Gastroesophageal sphincter (tissue), 4 donors: ENCODE measurements at regions not wholly inside any gene's neighbourhood (a gene's known extent, or its start where the extent isn't known, plus 50 kb on each side); places are given as distances from the start of the nearest gene placed in this dataset.

Experiments used
- ATAC-seq: fragments of 150-250 bp; one replicate; pipeline ENCODE4 v1.9.1; 2016; ENCODE audit warnings: mild to moderate bottlenecking, moderate library complexity
- H3K27ac ChIP-seq, 4 donors: fragments of 200-600 bp; sonication (generic) in 3 of 4; 1 replicate in 3 of 4; 2 replicates in 1 of 4; pipeline ENCODE4 v1.5.1; 2016 to 2019
- H3K27me3 ChIP-seq: fragments of 200-600 bp; sonication (generic); one replicate; pipeline ENCODE4 v1.5.1; 2019
- H3K36me3 ChIP-seq, 2 donors: fragments of 200-600 bp; sonication (generic); one replicate each; pipeline ENCODE4 v1.5.1; 2019; ENCODE audit warnings: control low read depth in 1 of 2
- H3K4me1 ChIP-seq, 3 donors: fragments of 200-600 bp; sonication (generic); 1 replicate in 2 of 3; 2 replicates in 1 of 3; pipeline ENCODE4 v1.5.1; 2016 to 2019; ENCODE audit warnings: control low read depth in 2 of 3
- H3K4me3 ChIP-seq, 2 donors: fragments of 200-600 bp; sonication (generic); one replicate each; pipeline ENCODE4 v1.5.1; 2019; ENCODE audit warnings: mild to moderate bottlenecking in 1 of 2, moderate library complexity in 1 of 2
- H3K9me3 ChIP-seq, 3 donors: fragments of 200-600 bp; sonication (generic); one replicate each; pipeline ENCODE4 v1.5.1; 2017 to 2019; ENCODE audit warnings: control low read depth in 2 of 3
- CTCF ChIP-seq, 4 experiments: fragments of 200-600 bp in 2 of 4; fragments of 450-650 bp in 2 of 4; sonication (generic) in 1 of 4; IDR thresholded peaks; one replicate each; pipeline ENCODE4 v1.5.1; 2017 to 2019; ENCODE audit warnings: antibody characterized with exemption in 4 of 4, mild to moderate bottlenecking in 2 of 4, moderate library complexity in 2 of 4
- EP300 ChIP-seq: sonication (generic); formaldehyde crosslinking; IDR thresholded peaks from one replicate; pipeline ENCODE4 v1.6.1; 2017; ENCODE audit warnings: antibody characterized with exemption, mild to moderate bottlenecking
- POLR2A ChIP-seq, 2 donors: fragments of 450-650 bp; IDR thresholded peaks; one replicate each; pipeline ENCODE4 v1.6.1; 2017; ENCODE audit warnings: antibody characterized with exemption in 2 of 2, mild to moderate bottlenecking in 2 of 2, moderate library complexity in 1 of 2
- POLR2AphosphoS5 ChIP-seq: sonication (generic); formaldehyde crosslinking; IDR thresholded peaks from one replicate; pipeline ENCODE4 v1.6.1; 2017; ENCODE audit warnings: antibody characterized with exemption
- WGBS, 2 donors: methylation state at CpG; one replicate each; pipeline ENCODE4 v1.1.5; 2018; ENCODE audit warnings: low coverage in 1 of 2; 5-methylcytosine and 5-hydroxymethylcytosine counted together

GRCh38 chr14:49508124-49508523 is 78.1 kb downstream of the RPS29 start:
- no peak overlapping the region for H3K27ac ChIP-seq
- no peaks in the 10 kb centered on the region for H3K4me1 ChIP-seq
- no peaks in the 10 kb centered on the region for H3K27me3 ChIP-seq
- H3K9me3 ChIP-seq, result peaks cover 0 to 10% (median 0%) of the 10 kb centered on the region in 3 donors
- no peak for TF ChIP-seq EP300
- TF ChIP-seq POLR2AphosphoS5, result no peak
- TF ChIP-seq POLR2A (IDR thresholded peaks at IDR 0.05), result no peak
- TF ChIP-seq CTCF (IDR thresholded peaks at IDR 0.05), result no peak
- no peak overlapping the region for H3K4me3 ChIP-seq
- no peaks in the 10 kb centered on the region for H3K36me3 ChIP-seq
- no peak for ATAC-seq

GRCh38 chr14:49506650-49507049 is 79.5 kb downstream of the RPS29 start:
- no peak for ATAC-seq
- whole genome bisulfite sequencing, 2 donors, result 51 to 89% methylated on average over 2 of the region's 2 CpGs
- TF ChIP-seq CTCF (IDR thresholded peaks at IDR 0.05) (no peak), POLR2A (IDR thresholded peaks at IDR 0.05) (no peak), EP300 (no peak), POLR2AphosphoS5 (no peak)
- no peaks in the 10 kb centered on the region for H3K27me3 ChIP-seq
- H3K4me3 ChIP-seq, result no peak overlapping the region
- peaks cover 0 to 10% (median 0%) of the 10 kb centered on the region in 3 donors for H3K9me3 ChIP-seq
- no peaks in the 10 kb centered on the region for H3K36me3 ChIP-seq
- H3K27ac ChIP-seq, result no peak overlapping the region
- no peaks in the 10 kb centered on the region for H3K4me1 ChIP-seq

- H3K36me3 ChIP-seq, result no peaks in the 10 kb centered on the region
- H3K4me3 ChIP-seq, result no peak overlapping the region
- 63 to 67% methylated on average over 4 to 5 of the region's 5 CpGs for WGBS, 2 donors
- ATAC-seq, result no peak
- no peaks in the 10 kb centered on the region for H3K27me3 ChIP-seq
- H3K27ac ChIP-seq, result no peak overlapping the region
- H3K4me1 ChIP-seq, result no peaks in the 10 kb centered on the region
- TF ChIP-seq POLR2AphosphoS5 (no peak), EP300 (no peak), POLR2A (IDR thresholded peaks at IDR 0.05) (no peak), CTCF (IDR thresholded peaks at IDR 0.05) (no peak)
- H3K9me3 ChIP-seq, result peaks cover 0 to 10% (median 0%) of the 10 kb centered on the region in 3 donors
These were observed 81.0 kb downstream of the RPS29 start for GRCh38 chr14:49505041-49505766.

- no peaks in the 10 kb centered on the region for H3K9me3 ChIP-seq
- TF ChIP-seq CTCF (IDR thresholded peaks at IDR 0.05) (peak; percentile 75 to 79 (median 78)), POLR2A (IDR thresholded peaks at IDR 0.05) (no peak)
- peak; percentile 55 for ATAC-seq
- H3K4me3 ChIP-seq, result no peak overlapping the region
- H3K27me3 ChIP-seq, result no peaks in the 10 kb centered on the region
- H3K36me3 ChIP-seq, result no peaks in the 10 kb centered on the region
- H3K4me1 ChIP-seq, result no peaks in the 10 kb centered on the region
- 24 to 25% methylated on average over 7 of the region's 7 CpGs for WGBS, 2 donors
- no peak overlapping the region for H3K27ac ChIP-seq
These were observed 88.3 kb downstream of the RPS29 start for GRCh38 chr14:49497725-49498348.

GRCh38 chr14:49497267-49497666 is 88.9 kb downstream of the RPS29 start:
- WGBS, 2 donors, result 96% methylated on average over 6 to 7 of the region's 7 CpGs
- H3K9me3 ChIP-seq, result no peaks in the 10 kb centered on the region
- H3K27me3 ChIP-seq, result no peaks in the 10 kb centered on the region
- H3K27ac ChIP-seq, result no peak overlapping the region
- no peaks in the 10 kb centered on the region for H3K4me1 ChIP-seq
- ATAC-seq, result no peak
- TF ChIP-seq CTCF (IDR thresholded peaks at IDR 0.05), result no peak
- TF ChIP-seq EP300, result no peak
- TF ChIP-seq POLR2A (IDR thresholded peaks at IDR 0.05), result no peak
- TF ChIP-seq POLR2AphosphoS5, result no peak
- H3K36me3 ChIP-seq, result no peaks in the 10 kb centered on the region
- no peak overlapping the region for H3K4me3 ChIP-seq
